ENCODE measurements at regions not wholly inside any gene's neighbourhood (a gene's known extent, or its start where the extent isn't known, plus 50 kb on each side); places are given as distances from the start of the nearest gene placed in this dataset.

DNA sequence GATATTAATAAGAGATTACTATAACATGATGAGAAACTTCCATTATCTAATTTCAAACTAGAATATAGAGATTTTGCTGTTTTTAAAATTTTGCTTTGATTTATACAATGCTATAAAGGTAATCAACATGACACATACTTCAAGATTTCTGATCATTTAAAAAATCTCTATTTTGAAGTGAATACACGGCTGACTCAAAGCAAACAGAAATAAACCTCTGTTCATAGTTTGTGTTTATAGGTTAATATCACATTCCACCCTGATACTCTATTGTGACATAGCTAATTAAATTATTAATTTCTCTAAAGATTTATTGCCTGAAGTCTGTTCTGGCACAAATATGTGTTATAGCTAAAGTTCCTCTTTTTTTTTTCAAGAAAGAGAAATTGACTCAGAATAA lies 349.2 kb downstream of the TLL1 start (continued):
- TF ChIP-seq, protein P1, sequence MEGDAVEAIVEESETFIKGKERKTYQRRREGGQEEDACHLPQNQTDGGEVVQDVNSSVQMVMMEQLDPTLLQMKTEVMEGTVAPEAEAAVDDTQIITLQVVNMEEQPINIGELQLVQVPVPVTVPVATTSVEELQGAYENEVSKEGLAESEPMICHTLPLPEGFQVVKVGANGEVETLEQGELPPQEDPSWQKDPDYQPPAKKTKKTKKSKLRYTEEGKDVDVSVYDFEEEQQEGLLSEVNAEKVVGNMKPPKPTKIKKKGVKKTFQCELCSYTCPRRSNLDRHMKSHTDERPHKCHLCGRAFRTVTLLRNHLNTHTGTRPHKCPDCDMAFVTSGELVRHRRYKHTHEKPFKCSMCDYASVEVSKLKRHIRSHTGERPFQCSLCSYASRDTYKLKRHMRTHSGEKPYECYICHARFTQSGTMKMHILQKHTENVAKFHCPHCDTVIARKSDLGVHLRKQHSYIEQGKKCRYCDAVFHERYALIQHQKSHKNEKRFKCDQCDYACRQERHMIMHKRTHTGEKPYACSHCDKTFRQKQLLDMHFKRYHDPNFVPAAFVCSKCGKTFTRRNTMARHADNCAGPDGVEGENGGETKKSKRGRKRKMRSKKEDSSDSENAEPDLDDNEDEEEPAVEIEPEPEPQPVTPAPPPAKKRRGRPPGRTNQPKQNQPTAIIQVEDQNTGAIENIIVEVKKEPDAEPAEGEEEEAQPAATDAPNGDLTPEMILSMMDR (IDR thresholded peaks at IDR 0.05; ENCODE audit: control extremely low read depth in 1 of 3, insufficient read depth in 1 of 3, low read depth in 1 of 3, low read length in 3 of 3), result no peak
- TF ChIP-seq BCL11A (IDR thresholded peaks at IDR 0.05; ENCODE audit: low read depth in 2 of 2, low read length in 2 of 2), result no peak
- no peak for TF ChIP-seq ASH2L (IDR thresholded peaks at IDR 0.05; ENCODE audit: low read length)
